ENCODE measurements at regions not wholly inside any gene's neighbourhood (a gene's known extent, or its start where the extent isn't known, plus 50 kb on each side); places are given as distances from the start of the nearest gene placed in this dataset.

DNA sequence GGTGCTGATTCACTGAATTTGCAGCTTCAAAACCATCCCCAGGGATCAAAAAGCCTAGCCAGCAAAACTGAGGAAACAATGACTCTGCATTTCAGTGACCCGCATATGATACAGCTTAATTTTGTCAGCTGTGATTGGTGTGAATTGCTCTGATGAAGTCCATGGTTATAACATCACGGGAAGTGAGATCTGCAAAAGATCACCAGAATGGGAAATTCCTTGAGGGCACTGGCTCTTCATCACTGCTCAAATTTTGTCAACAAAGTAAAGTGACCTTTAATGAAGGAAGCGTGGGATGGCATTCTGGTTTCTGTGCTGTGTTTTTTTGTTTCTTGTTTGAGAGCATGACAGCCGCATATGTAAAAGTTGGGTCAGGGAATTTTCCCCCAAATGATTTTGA, 745.9 kb downstream of the GATA3 start:
- Histone ChIP-seq H3K27ac (ENCODE audit: low read depth, low read length) (no peak overlapping the region), H2BK5ac (ENCODE audit: low read length) (no peak overlapping the region), H3K9ac (ENCODE audit: low read length) (no peak overlapping the region), H3K4ac (ENCODE audit: low read depth, low read length) (no peak overlapping the region), H2BK15ac (replicated peaks; ENCODE audit: low read depth) (no peak overlapping the region), H3K36me3 (ENCODE audit: control insufficient read depth, insufficient read depth, low read length) (no peaks in the 10 kb centered on the region), H4K5ac (ENCODE audit: low read length) (no peak overlapping the region), H3K56ac (ENCODE audit: low read length) (no peak overlapping the region), H3K79me2 (ENCODE audit: control insufficient read depth, insufficient read depth, low read length) (no peaks in the 10 kb centered on the region), H3K27me3 (ENCODE audit: insufficient read depth, low read length, poor library complexity) (no peaks in the 10 kb centered on the region), H3K4me2 (ENCODE audit: low read length) (no peak overlapping the region), H2BK120ac (ENCODE audit: low read depth, low read length) (no peak overlapping the region), H2AK5ac (ENCODE audit: low read length) (no peak overlapping the region), H3K18ac (ENCODE audit: low read length) (no peak overlapping the region), H4K8ac (ENCODE audit: low read depth, low read length) (no peak overlapping the region), H3K79me1 (ENCODE audit: low read length) (no peaks in the 10 kb centered on the region), H3K4me3 (ENCODE audit: low read length) (no peak overlapping the region), H3K4me1 (ENCODE audit: control insufficient read depth, low read depth, low read length) (no peaks in the 10 kb centered on the region), H3K23ac (ENCODE audit: low read length) (no peak overlapping the region)
- no CpG with 5 or more reads among the region's 4 CpGs for WGBS (ENCODE audit: extremely low coverage, insufficient coverage, low lambda C conversion rate)
- DNase-seq, result peak; percentile 10

GRCh38 chr10:8803992-8804391, 749.5 kb downstream of the GATA3 start:
- H3K27ac ChIP-seq (ENCODE audit: low read depth, low read length), result no peak overlapping the region
- no peak overlapping the region for H3K18ac ChIP-seq (ENCODE audit: low read length)
- H4K8ac ChIP-seq (ENCODE audit: low read depth, low read length), result no peak overlapping the region
- H3K4me2 ChIP-seq (ENCODE audit: low read length), result no peak overlapping the region
- no peak for DNase-seq
- no peak overlapping the region for H2BK5ac ChIP-seq (ENCODE audit: low read length)
- H3K4ac ChIP-seq (ENCODE audit: low read depth, low read length), result no peak overlapping the region
- H3K79me2 ChIP-seq (ENCODE audit: control insufficient read depth, insufficient read depth, low read length), result no peaks in the 10 kb centered on the region
- no CpG with 5 or more reads among the region's 3 CpGs for WGBS (ENCODE audit: extremely low coverage, insufficient coverage, low lambda C conversion rate)
- H2BK120ac ChIP-seq (ENCODE audit: low read depth, low read length), result no peak overlapping the region
- no peaks in the 10 kb centered on the region for H3K79me1 ChIP-seq (ENCODE audit: low read length)
- no peak overlapping the region for H4K5ac ChIP-seq (ENCODE audit: low read length)
- H3K4me1 ChIP-seq (ENCODE audit: control insufficient read depth, low read depth, low read length), result no peaks in the 10 kb centered on the region
- H2AK5ac ChIP-seq (ENCODE audit: low read length), result no peak overlapping the region
- no peaks in the 10 kb centered on the region for H3K36me3 ChIP-seq (ENCODE audit: control insufficient read depth, insufficient read depth, low read length)
- H3K56ac ChIP-seq (ENCODE audit: low read length), result no peak overlapping the region
- no peak overlapping the region for H3K4me3 ChIP-seq (ENCODE audit: low read length)
- no peak overlapping the region for H3K9ac ChIP-seq (ENCODE audit: low read length)
- no peak overlapping the region for H2BK15ac ChIP-seq (replicated peaks; ENCODE audit: low read depth)
- H3K27me3 ChIP-seq (ENCODE audit: insufficient read depth, low read length, poor library complexity), result no peaks in the 10 kb centered on the region
- no peak overlapping the region for H3K23ac ChIP-seq (ENCODE audit: low read length)

DNA sequence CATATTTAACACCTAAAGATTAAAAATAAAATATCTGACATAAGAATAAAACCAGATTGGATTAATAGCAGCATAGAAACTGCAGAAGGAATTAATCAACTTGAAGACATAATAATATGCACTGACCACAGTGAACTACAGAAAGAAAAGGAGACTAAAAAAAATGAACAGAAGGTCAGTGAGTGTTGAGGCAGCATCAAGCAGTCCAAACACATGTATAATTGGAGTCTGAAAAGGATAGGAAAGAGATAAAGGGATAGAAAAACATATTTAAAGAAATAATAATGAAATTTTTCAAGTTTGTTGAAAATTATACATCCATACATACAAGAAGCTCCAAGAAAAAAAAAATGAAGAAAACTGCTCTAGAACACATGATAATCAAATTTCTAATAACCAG, 756.2 kb downstream of the GATA3 start:
- Histone ChIP-seq H3K4me1 (ENCODE audit: control insufficient read depth, low read depth, low read length) (no peaks in the 10 kb centered on the region), H3K79me2 (ENCODE audit: control insufficient read depth, insufficient read depth, low read length) (no peaks in the 10 kb centered on the region), H3K56ac (ENCODE audit: low read length) (no peak overlapping the region), H3K27me3 (ENCODE audit: insufficient read depth, low read length, poor library complexity) (no peaks in the 10 kb centered on the region), H3K4ac (ENCODE audit: low read depth, low read length) (no peak overlapping the region), H2BK5ac (ENCODE audit: low read length) (no peak overlapping the region), H3K27ac (ENCODE audit: low read depth, low read length) (no peak overlapping the region), H2BK120ac (ENCODE audit: low read depth, low read length) (no peak overlapping the region), H2BK15ac (replicated peaks; ENCODE audit: low read depth) (no peak overlapping the region), H3K9ac (ENCODE audit: low read length) (no peak overlapping the region), H3K79me1 (ENCODE audit: low read length) (no peaks in the 10 kb centered on the region), H3K4me3 (ENCODE audit: low read length) (no peak overlapping the region), H4K5ac (ENCODE audit: low read length) (no peak overlapping the region), H3K4me2 (ENCODE audit: low read length) (no peak overlapping the region), H3K23ac (ENCODE audit: low read length) (no peak overlapping the region), H3K36me3 (ENCODE audit: control insufficient read depth, insufficient read depth, low read length) (no peaks in the 10 kb centered on the region), H3K18ac (ENCODE audit: low read length) (no peak overlapping the region), H4K8ac (ENCODE audit: low read depth, low read length) (no peak overlapping the region), H2AK5ac (ENCODE audit: low read length) (no peak overlapping the region)
- DNase-seq, result no peak

DNA sequence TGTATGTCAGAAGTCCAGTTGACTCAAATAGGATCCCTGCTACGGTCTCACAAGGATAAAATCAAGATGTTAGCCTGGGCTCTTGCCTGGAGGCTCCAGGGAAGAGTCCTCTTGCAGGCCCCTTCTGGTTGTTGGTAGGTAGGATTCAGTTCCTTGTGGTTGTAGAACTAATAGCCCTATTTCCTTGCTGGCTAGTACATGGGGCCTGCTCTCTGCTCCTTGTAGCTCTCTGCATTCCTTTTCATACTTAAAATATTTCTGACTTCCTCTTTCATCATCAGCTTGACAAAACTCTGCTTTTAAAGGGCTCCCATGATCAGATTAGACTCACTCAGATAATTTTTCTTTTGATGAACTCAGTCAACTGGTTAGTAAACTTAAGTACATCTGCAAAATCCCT, 756.7 kb downstream of the GATA3 start:
- Histone ChIP-seq H2BK15ac (replicated peaks; ENCODE audit: low read depth) (no peak overlapping the region), H3K36me3 (ENCODE audit: control insufficient read depth, insufficient read depth, low read length) (no peaks in the 10 kb centered on the region), H3K4me3 (ENCODE audit: low read length) (no peak overlapping the region), H3K79me1 (ENCODE audit: low read length) (no peaks in the 10 kb centered on the region), H3K4me2 (ENCODE audit: low read length) (no peak overlapping the region), H3K27ac (ENCODE audit: low read depth, low read length) (no peak overlapping the region), H3K9ac (ENCODE audit: low read length) (no peak overlapping the region), H2BK5ac (ENCODE audit: low read length) (no peak overlapping the region), H3K18ac (ENCODE audit: low read length) (no peak overlapping the region), H3K4me1 (ENCODE audit: control insufficient read depth, low read depth, low read length) (no peaks in the 10 kb centered on the region), H3K27me3 (ENCODE audit: insufficient read depth, low read length, poor library complexity) (no peaks in the 10 kb centered on the region), H4K8ac (ENCODE audit: low read depth, low read length) (no peak overlapping the region), H3K79me2 (ENCODE audit: control insufficient read depth, insufficient read depth, low read length) (no peaks in the 10 kb centered on the region), H2AK5ac (ENCODE audit: low read length) (no peak overlapping the region), H3K56ac (ENCODE audit: low read length) (no peak overlapping the region), H4K5ac (ENCODE audit: low read length) (no peak overlapping the region), H3K4ac (ENCODE audit: low read depth, low read length) (no peak overlapping the region), H2BK120ac (ENCODE audit: low read depth, low read length) (no peak overlapping the region), H3K23ac (ENCODE audit: low read length) (no peak overlapping the region)
- WGBS (ENCODE audit: extremely low coverage, insufficient coverage, low lambda C conversion rate), result no CpG with 5 or more reads among the region's 1 CpG
- DNase-seq, result peak; percentile 7

- no peak overlapping the region for H3K27ac ChIP-seq (ENCODE audit: low read depth, low read length)
- no peaks in the 10 kb centered on the region for H3K79me1 ChIP-seq (ENCODE audit: low read length)
- no peak overlapping the region for H3K23ac ChIP-seq (ENCODE audit: low read length)
- H3K27me3 ChIP-seq (ENCODE audit: insufficient read depth, low read length, poor library complexity), result no peaks in the 10 kb centered on the region
- H3K4ac ChIP-seq (ENCODE audit: low read depth, low read length), result no peak overlapping the region
- no peak overlapping the region for H3K9ac ChIP-seq (ENCODE audit: low read length)
- no peak overlapping the region for H2BK15ac ChIP-seq (replicated peaks; ENCODE audit: low read depth)
- WGBS (ENCODE audit: extremely low coverage, insufficient coverage, low lambda C conversion rate), result no CpG with 5 or more reads among the region's 2 CpGs
- H4K5ac ChIP-seq (ENCODE audit: low read length), result no peak overlapping the region
- no peak overlapping the region for H3K4me2 ChIP-seq (ENCODE audit: low read length)
- H3K18ac ChIP-seq (ENCODE audit: low read length), result no peak overlapping the region
- no peak overlapping the region for H3K56ac ChIP-seq (ENCODE audit: low read length)
- H2BK5ac ChIP-seq (ENCODE audit: low read length), result no peak overlapping the region
- no peaks in the 10 kb centered on the region for H3K79me2 ChIP-seq (ENCODE audit: control insufficient read depth, insufficient read depth, low read length)
- no peak overlapping the region for H2BK120ac ChIP-seq (ENCODE audit: low read depth, low read length)
- no peak overlapping the region for H4K8ac ChIP-seq (ENCODE audit: low read depth, low read length)
- no peaks in the 10 kb centered on the region for H3K4me1 ChIP-seq (ENCODE audit: control insufficient read depth, low read depth, low read length)
- no peak overlapping the region for H2AK5ac ChIP-seq (ENCODE audit: low read length)
- H3K36me3 ChIP-seq (ENCODE audit: control insufficient read depth, insufficient read depth, low read length), result no peaks in the 10 kb centered on the region
- DNase-seq, result no peak
- no peak overlapping the region for H3K4me3 ChIP-seq (ENCODE audit: low read length)
These were observed 761.5 kb downstream of the GATA3 start for GRCh38 chr10:8815969-8816368.

DNA sequence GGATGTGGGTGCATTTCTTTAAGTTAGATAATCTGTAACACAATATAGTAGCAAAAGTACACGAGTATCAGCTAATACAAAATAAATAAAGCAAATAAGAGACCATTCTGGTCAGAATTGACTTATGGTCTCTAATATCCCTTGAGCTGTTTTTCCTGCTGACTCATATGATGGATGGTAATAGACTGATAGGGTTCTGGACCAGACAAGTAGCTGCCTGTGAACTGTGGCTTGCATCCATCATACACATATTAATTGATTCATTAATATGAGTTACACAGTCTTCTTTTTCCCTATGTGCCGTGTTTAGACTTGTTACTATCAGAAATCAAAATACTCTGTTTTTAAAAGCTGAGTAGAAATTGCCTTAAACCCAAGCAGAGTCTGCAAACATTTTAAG, 762.8 kb downstream of the GATA3 start:
- Histone ChIP-seq H3K4me3 (ENCODE audit: low read length) (no peak overlapping the region), H3K56ac (ENCODE audit: low read length) (no peak overlapping the region), H3K27me3 (ENCODE audit: insufficient read depth, low read length, poor library complexity) (no peaks in the 10 kb centered on the region), H4K8ac (ENCODE audit: low read depth, low read length) (no peak overlapping the region), H3K4me1 (ENCODE audit: control insufficient read depth, low read depth, low read length) (no peaks in the 10 kb centered on the region), H3K79me2 (ENCODE audit: control insufficient read depth, insufficient read depth, low read length) (no peaks in the 10 kb centered on the region), H3K27ac (ENCODE audit: low read depth, low read length) (no peak overlapping the region), H2AK5ac (ENCODE audit: low read length) (no peak overlapping the region), H3K4me2 (ENCODE audit: low read length) (no peak overlapping the region), H3K79me1 (ENCODE audit: low read length) (no peaks in the 10 kb centered on the region), H2BK5ac (ENCODE audit: low read length) (no peak overlapping the region), H3K18ac (ENCODE audit: low read length) (no peak overlapping the region), H3K23ac (ENCODE audit: low read length) (no peak overlapping the region), H3K36me3 (ENCODE audit: control insufficient read depth, insufficient read depth, low read length) (no peaks in the 10 kb centered on the region), H3K9ac (ENCODE audit: low read length) (no peak overlapping the region), H4K5ac (ENCODE audit: low read length) (no peak overlapping the region), H3K4ac (ENCODE audit: low read depth, low read length) (no peak overlapping the region), H2BK120ac (ENCODE audit: low read depth, low read length) (no peak overlapping the region), H2BK15ac (replicated peaks; ENCODE audit: low read depth) (no peak overlapping the region)
- DNase-seq, result no peak
- WGBS (ENCODE audit: extremely low coverage, insufficient coverage, low lambda C conversion rate), result no CpG with 5 or more reads among the region's 2 CpGs

Measured in mesendoderm (in vitro differentiated cells).